Endothelial cell of umbilical vein (primary cell): ENCODE measurements at regions not wholly inside any gene's neighbourhood (a gene's known extent, or its start where the extent isn't known, plus 50 kb on each side); places are given as distances from the start of the nearest gene placed in this dataset.

ENCODE experiments used
- BruUV-seq: library from RNA; stranded (reverse); fragments of 400-500 nt; replicated peaks from 2 replicates; lab custom pipeline; 2021; lab: Mats Ljungman, UMichigan
- CTCF ChIA-PET: fragments of 300-600, 350-600 bp; sonication (Branson Sonifier 250); formaldehyde crosslinking; loops from one replicate; lab custom pipeline; 2021; ENCODE audit warnings: antibody characterized with exemption, inconsistent platforms; lab: Charles Lee
- POLR2A ChIA-PET: fragments of 300-600, 350-600 bp; sonication (Branson Sonifier 250); formaldehyde crosslinking; loops from one replicate; lab custom pipeline; 2021; ENCODE audit warnings: antibody characterized with exemption, inconsistent platforms; lab: Charles Lee
- DNase-seq: peaks from one replicate; pipeline ENCODE4 v3.0.0-alpha.2; 2011; ENCODE audit warnings: low read depth, low spot score
- FAIRE-seq: peaks from 2 replicates; lab custom pipeline; 2011; peaks lifted over from hg19 to GRCh38; lab: Jason Lieb, UNC
- H2AFZ ChIP-seq: 2 replicates; pipeline ENCODE4 v1.6.0; 2012; ENCODE audit warnings: low read depth, low read length, control low read depth, inconsistent platforms
- H3K27ac ChIP-seq: 2 replicates; pipeline ENCODE4 v1.5.1; 2011; ENCODE audit warnings: low read depth, mild to moderate bottlenecking, control low read depth, low read length, moderate library complexity; ENCODE audit not compliant: insufficient read depth
- H3K27me3 ChIP-seq, 2 experiments: 2 replicates each; pipeline versions ENCODE4 v1.6.0 to v1.6.1; 2011; ENCODE audit warnings: low read length in 2 of 2, mixed read lengths in 1 of 2; ENCODE audit not compliant: control insufficient read depth in 2 of 2, insufficient read depth in 2 of 2
- H3K36me3 ChIP-seq, 2 experiments: 2 replicates in 1 of 2; 3 replicates in 1 of 2; pipeline ENCODE4 v1.5.1; 2011; ENCODE audit warnings: low read length in 2 of 2, mild to moderate bottlenecking in 1 of 2, moderate library complexity in 1 of 2; ENCODE audit not compliant: control insufficient read depth in 2 of 2, insufficient read depth in 2 of 2; ENCODE audit errors: extremely low read depth in 1 of 2
- H3K4me1 ChIP-seq: 3 replicates; pipeline ENCODE4 v1.5.1; 2011; ENCODE audit warnings: mild to moderate bottlenecking, low read length; ENCODE audit not compliant: control insufficient read depth, insufficient read depth; ENCODE audit errors: extremely low read depth
- H3K4me2 ChIP-seq: 2 replicates; pipeline ENCODE4 v1.6.1; 2011; ENCODE audit warnings: low read length, control low read depth, mixed read lengths; ENCODE audit not compliant: insufficient read depth
- H3K4me3 ChIP-seq, 3 experiments: fragments of 200-600 bp in 1 of 3; sonication (generic), shearing (Covaris generic) in 1 of 3; replicated peaks in 1 of 3; 2 replicates each; pipeline ENCODE4 v1.5.1; 2011 to 2016; ENCODE audit warnings: control low read depth in 3 of 3, low read length in 3 of 3, mild to moderate bottlenecking in 2 of 3, inconsistent platforms in 1 of 3, low read depth in 1 of 3, moderate library complexity in 1 of 3; ENCODE audit not compliant: insufficient read depth in 1 of 3
- H3K79me2 ChIP-seq: 2 replicates; pipeline ENCODE4 v1.6.0; 2012; ENCODE audit warnings: low read length, inconsistent platforms; ENCODE audit not compliant: control insufficient read depth, insufficient read depth
- H3K9ac ChIP-seq: replicated peaks from 2 replicates; pipeline ENCODE3; 2011; ENCODE audit warnings: low read length, control low read depth; ENCODE audit not compliant: insufficient read depth; ENCODE audit errors: extremely low read depth
- H3K9me1 ChIP-seq: replicated peaks from 3 replicates; pipeline ENCODE4 v1.6.0; 2011; ENCODE audit warnings: mild to moderate bottlenecking, low read length; ENCODE audit not compliant: control insufficient read depth, insufficient read depth; ENCODE audit errors: extremely low read depth
- H3K9me3 ChIP-seq: replicated peaks from 2 replicates; pipeline ENCODE4 v1.5.1; 2012; ENCODE audit warnings: low read length, inconsistent platforms; ENCODE audit not compliant: control insufficient read depth, insufficient read depth
- H4K20me1 ChIP-seq: replicated peaks from 2 replicates; pipeline ENCODE3; 2011; ENCODE audit warnings: mild to moderate bottlenecking, low read length; ENCODE audit not compliant: control insufficient read depth, insufficient read depth; ENCODE audit errors: extremely low read depth
- CTCF ChIP-seq, 2 donors: IDR thresholded peaks; 1 replicate in 1 of 2; 2 replicates in 1 of 2; pipeline ENCODE4 v1.5.1; 2011; ENCODE audit warnings: low read length in 2 of 2, mild to moderate bottlenecking in 2 of 2, moderate library complexity in 2 of 2, control low read depth in 1 of 2, inconsistent platforms in 1 of 2, low read depth in 1 of 2; ENCODE audit not compliant: insufficient read depth in 1 of 2; ENCODE audit errors: extremely low read depth in 1 of 2
- EZH2 ChIP-seq: IDR thresholded peaks from 2 replicates; pipeline ENCODE4 v1.6.1; 2012; ENCODE audit warnings: borderline replicate concordance, low read depth, mild to moderate bottlenecking, moderate library complexity, low read length, inconsistent platforms; ENCODE audit not compliant: severe bottlenecking
- FOS ChIP-seq: IDR thresholded peaks from 2 replicates; pipeline ENCODE4 v1.6.1; 2011; ENCODE audit warnings: mild to moderate bottlenecking, low read length, moderate library complexity, borderline replicate concordance; ENCODE audit not compliant: insufficient read depth
- GATA2 ChIP-seq: IDR thresholded peaks from 2 replicates; pipeline ENCODE4 v1.7.0; 2011; ENCODE audit warnings: low read depth, mild to moderate bottlenecking, moderate library complexity, mixed read lengths, low read length; ENCODE audit not compliant: insufficient read length, insufficient read depth
- JUN ChIP-seq: IDR thresholded peaks from 2 replicates; pipeline ENCODE4 v1.6.1; 2011; ENCODE audit warnings: borderline replicate concordance, low read depth; ENCODE audit not compliant: insufficient read length, insufficient read depth
- MAX ChIP-seq: IDR thresholded peaks from 2 replicates; pipeline ENCODE4 v1.6.1; 2011; ENCODE audit not compliant: insufficient read depth, insufficient read length
- MYC ChIP-seq: IDR thresholded peaks from one replicate; pipeline ENCODE4 v1.6.1; 2011; ENCODE audit warnings: mild to moderate bottlenecking, low read depth, low read length
- POLR2A ChIP-seq: IDR thresholded peaks from 2 replicates; pipeline ENCODE4 v1.6.1; 2012; ENCODE audit warnings: low read depth, mild to moderate bottlenecking, control low read depth, low read length
- POLR2AphosphoS5 ChIP-seq: IDR thresholded peaks from 2 replicates; pipeline ENCODE4 v1.6.1; 2012; ENCODE audit warnings: low read depth, mild to moderate bottlenecking, control low read depth, low read length, moderate library complexity; ENCODE audit not compliant: insufficient read depth
- dilution Hi-C: fragments of 300-500 bp; cut with MboI; formaldehyde crosslinking; loops from one replicate; pipeline ENCODE4 v1.15.0; 2019; ENCODE audit warnings: low sequenced_read_pairs; ENCODE audit not compliant: extremely low pct_ligation_motif_present
- intact Hi-C: fragments of 100-400 bp; cut with micrococcal nuclease; formaldehyde crosslinking; loops from one replicate; pipeline ENCODE4 v1.10.0; 2022

GRCh38 chr7:46297515-46297914, 376.4 kb upstream of the IGFBP3 start:
- Histone ChIP-seq H4K20me1 (no peaks in the 10 kb centered on the region), H3K36me3 (no peaks in the 10 kb centered on the region), H3K4me3 (no peak overlapping the region), H3K9me3 (no peaks in the 10 kb centered on the region), H2AFZ (no peak overlapping the region), H3K27me3 (peaks cover 0 to 2% of the 10 kb centered on the region in 2 experiments), H3K9me1 (no peaks in the 10 kb centered on the region), H3K27ac (no peak overlapping the region), H3K9ac (no peak overlapping the region), H3K79me2 (no peaks in the 10 kb centered on the region), H3K4me2 (no peak overlapping the region), H3K4me1 (no peaks in the 10 kb centered on the region)
- DNase-seq (no peak), FAIRE-seq (no peak)
- dilution Hi-C loops (no loop called here), intact Hi-C loops (no loop called here)
- ChIA-PET CTCF (no interaction called here), POLR2A (no interaction called here)
- TF ChIP-seq JUN (no peak), POLR2A (no peak), MAX (no peak), POLR2AphosphoS5 (no peak), FOS (no peak), EZH2 (no peak), GATA2 (no peak), MYC (no peak), CTCF (IDR thresholded peaks at IDR 0.05; ENCODE audit: extremely low read depth in 1 of 2, insufficient read depth in 1 of 2, low read depth in 1 of 2, low read length in 2 of 2) (no peak)
- BruUV-seq: no TSS peak
